ENCODE measurements at regions not wholly inside any gene's neighbourhood (a gene's known extent, or its start where the extent isn't known, plus 50 kb on each side); places are given as distances from the start of the nearest gene placed in this dataset.

- Histone ChIP-seq H3K4me1 (ENCODE audit: insufficient read depth, low read length, poor library complexity, severe bottlenecking) (no peaks in the 10 kb centered on the region), H3K79me2 (ENCODE audit: insufficient read depth, low read length) (no peaks in the 10 kb centered on the region), H3K4me3 (ENCODE audit: low read length, poor library complexity, severe bottlenecking) (no peak overlapping the region), H3K9ac (ENCODE audit: low read depth, low read length, poor library complexity, severe bottlenecking) (no peak overlapping the region), H3K36me3 (ENCODE audit: insufficient read depth, low read length) (no peaks in the 10 kb centered on the region), H3F3A (ENCODE audit: low read depth) (no peaks in the 10 kb centered on the region), H2AFZ (ENCODE audit: low read length) (no peak overlapping the region), H3K27me3 (ENCODE audit: insufficient read depth, low read length, poor library complexity, severe bottlenecking) (no peaks in the 10 kb centered on the region), H3K9me3 (ENCODE audit: insufficient read depth, low read depth, low read length) (no peaks in the 10 kb centered on the region), H3K4me2 (ENCODE audit: low read depth, low read length, poor library complexity, severe bottlenecking) (no peak overlapping the region), H3K9me2 (replicated peaks; ENCODE audit: low read depth, low read length) (no peaks in the 10 kb centered on the region), H4K20me1 (ENCODE audit: insufficient read depth, low read length, poor library complexity, severe bottlenecking) (no peaks in the 10 kb centered on the region)
- TF ChIP-seq EZH2phosphoT487 (IDR thresholded peaks at IDR 0.05; ENCODE audit: borderline replicate concordance): no peak
- no peak for TF ChIP-seq CTCF (conservative IDR thresholded peaks at IDR 0.05; ENCODE audit: low read length)
These were observed 531.3 kb upstream of the MCTP2 start for GRCh38 chr15:93700051-93700450.

DNA sequence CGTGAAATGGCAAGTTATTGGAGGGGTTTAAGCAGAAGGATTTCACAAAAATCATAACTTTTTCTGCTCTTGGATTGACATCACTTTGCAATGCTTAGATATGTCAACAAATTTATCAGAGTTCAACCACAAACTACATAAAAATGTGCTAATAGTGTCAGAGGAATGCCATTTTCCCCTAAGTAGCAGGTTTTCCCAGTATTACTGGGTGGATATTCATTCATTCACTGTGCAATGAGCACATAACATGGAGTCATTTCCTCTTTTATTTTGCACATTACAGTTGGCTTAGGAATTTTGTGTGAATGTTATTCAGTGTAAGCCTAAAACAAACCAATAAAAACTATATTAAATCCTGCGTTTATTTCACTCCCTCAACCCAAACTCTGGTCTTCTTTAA lies 537.3 kb upstream of the MCTP2 start:
- no peaks in the 10 kb centered on the region for H3F3A ChIP-seq (ENCODE audit: low read depth)
- H3K36me3 ChIP-seq (ENCODE audit: insufficient read depth, low read length): no peaks in the 10 kb centered on the region
- H3K9me3 ChIP-seq (ENCODE audit: insufficient read depth, low read depth, low read length): no peaks in the 10 kb centered on the region
- no peaks in the 10 kb centered on the region for H3K27me3 ChIP-seq (ENCODE audit: insufficient read depth, low read length, poor library complexity, severe bottlenecking)
- TF ChIP-seq EZH2phosphoT487 (IDR thresholded peaks at IDR 0.05; ENCODE audit: borderline replicate concordance): no peak
- TF ChIP-seq CTCF (conservative IDR thresholded peaks at IDR 0.05; ENCODE audit: low read length): no peak
- H3K4me2 ChIP-seq (ENCODE audit: low read depth, low read length, poor library complexity, severe bottlenecking): no peak overlapping the region
- no peaks in the 10 kb centered on the region for H3K9me2 ChIP-seq (replicated peaks; ENCODE audit: low read depth, low read length)
- H3K4me1 ChIP-seq (ENCODE audit: insufficient read depth, low read length, poor library complexity, severe bottlenecking): no peaks in the 10 kb centered on the region
- no peak overlapping the region for H3K4me3 ChIP-seq (ENCODE audit: low read length, poor library complexity, severe bottlenecking)
- no peaks in the 10 kb centered on the region for H4K20me1 ChIP-seq (ENCODE audit: insufficient read depth, low read length, poor library complexity, severe bottlenecking)
- no peaks in the 10 kb centered on the region for H3K79me2 ChIP-seq (ENCODE audit: insufficient read depth, low read length)
- H2AFZ ChIP-seq (ENCODE audit: low read length): no peak overlapping the region
- no peak overlapping the region for H3K9ac ChIP-seq (ENCODE audit: low read depth, low read length, poor library complexity, severe bottlenecking)

GRCh38 chr15:93683651-93684050 lies 547.7 kb upstream of the MCTP2 start:
- Histone ChIP-seq H4K20me1 (ENCODE audit: insufficient read depth, low read length, poor library complexity, severe bottlenecking) (no peaks in the 10 kb centered on the region), H3K9ac (ENCODE audit: low read depth, low read length, poor library complexity, severe bottlenecking) (no peak overlapping the region), H3K27me3 (ENCODE audit: insufficient read depth, low read length, poor library complexity, severe bottlenecking) (no peaks in the 10 kb centered on the region), H3K4me3 (ENCODE audit: low read length, poor library complexity, severe bottlenecking) (no peak overlapping the region), H2AFZ (ENCODE audit: low read length) (no peak overlapping the region), H3K4me2 (ENCODE audit: low read depth, low read length, poor library complexity, severe bottlenecking) (no peak overlapping the region), H3K9me3 (ENCODE audit: insufficient read depth, low read depth, low read length) (peaks cover 11% of the 10 kb centered on the region; the same call in 1 of the 2 replicates), H3K9me2 (replicated peaks; ENCODE audit: low read depth, low read length) (no peaks in the 10 kb centered on the region), H3F3A (ENCODE audit: low read depth) (no peaks in the 10 kb centered on the region), H3K36me3 (ENCODE audit: insufficient read depth, low read length) (no peaks in the 10 kb centered on the region), H3K79me2 (ENCODE audit: insufficient read depth, low read length) (no peaks in the 10 kb centered on the region), H3K4me1 (ENCODE audit: insufficient read depth, low read length, poor library complexity, severe bottlenecking) (no peaks in the 10 kb centered on the region)
- no peak for TF ChIP-seq EZH2phosphoT487 (IDR thresholded peaks at IDR 0.05; ENCODE audit: borderline replicate concordance)
- no peak for TF ChIP-seq CTCF (conservative IDR thresholded peaks at IDR 0.05; ENCODE audit: low read length)

Measured in Loucy (cell line).